Mucosa of stomach (tissue), 1 donor: ENCODE measurements at regions not wholly inside any gene's neighbourhood (a gene's known extent, or its start where the extent isn't known, plus 50 kb on each side); places are given as distances from the start of the nearest gene placed in this dataset.
"Not testable (repeated sequence)": the region's sequence is repeated elsewhere in the genome, so short reads cannot be mapped to it uniquely, and the experiment has no call there.

Experiments
- H3K27me3 ChIP-seq: one replicate; pipeline ENCODE4 v1.7.0; 2013; ENCODE audit warnings: mild to moderate bottlenecking, low read length; ENCODE audit not compliant: control insufficient read depth, insufficient read depth
- H3K36me3 ChIP-seq: one replicate; pipeline ENCODE4 v1.7.0; 2013; ENCODE audit warnings: low read length; ENCODE audit not compliant: control insufficient read depth, insufficient read depth
- H3K4me1 ChIP-seq: one replicate; pipeline ENCODE4 v1.7.0; 2013; ENCODE audit warnings: mild to moderate bottlenecking, low read length; ENCODE audit not compliant: control insufficient read depth, insufficient read depth
- H3K4me3 ChIP-seq: one replicate; pipeline ENCODE4 v1.7.0; 2013; ENCODE audit warnings: low read length
- H3K9ac ChIP-seq: one replicate; pipeline ENCODE4 v1.7.0; 2013; ENCODE audit warnings: mild to moderate bottlenecking, low read length, moderate library complexity
- H3K9me3 ChIP-seq: one replicate; pipeline ENCODE4 v1.7.0; 2013; ENCODE audit warnings: mild to moderate bottlenecking, low read length, moderate library complexity; ENCODE audit not compliant: control insufficient read depth
- donor health status: Pancreatic carcinoma.

- H3K9me3 ChIP-seq: no peaks in the 10 kb centered on the region
- H3K27me3 ChIP-seq: no peaks in the 10 kb centered on the region
- no peaks in the 10 kb centered on the region for H3K36me3 ChIP-seq
- H3K4me3 ChIP-seq: no peak overlapping the region
- no peak overlapping the region for H3K9ac ChIP-seq
- H3K4me1 ChIP-seq: no peaks in the 10 kb centered on the region
Observed at GRCh38 chr6:23532227-23532626, 593.8 kb upstream of the NRSN1 start.

- H3K9me3 ChIP-seq: no peaks in the 10 kb centered on the region
- H3K4me1 ChIP-seq: no peaks in the 10 kb centered on the region
- H3K4me3 ChIP-seq: no peak overlapping the region
- H3K27me3 ChIP-seq: no peaks in the 10 kb centered on the region
- H3K9ac ChIP-seq: no peak overlapping the region
- H3K36me3 ChIP-seq: no peaks in the 10 kb centered on the region
Observed at GRCh38 chr6:23533311-23533710, 592.7 kb upstream of the NRSN1 start.

- Histone ChIP-seq H3K4me3 (no peak overlapping the region), H3K9me3 (no peaks in the 10 kb centered on the region), H3K4me1 (no peaks in the 10 kb centered on the region), H3K36me3 (no peaks in the 10 kb centered on the region), H3K9ac (no peak overlapping the region), H3K27me3 (no peaks in the 10 kb centered on the region)
Observed at GRCh38 chr6:23533944-23534343, 592.1 kb upstream of the NRSN1 start.

- Histone ChIP-seq H3K27me3 (no peaks in the 10 kb centered on the region), H3K9ac (no peak overlapping the region), H3K4me3 (no peak overlapping the region), H3K9me3 (no peaks in the 10 kb centered on the region), H3K36me3 (no peaks in the 10 kb centered on the region), H3K4me1 (no peaks in the 10 kb centered on the region)
Observed at GRCh38 chr6:23534351-23534750, 591.7 kb upstream of the NRSN1 start.

GRCh38 chr6:23535101-23535500 lies 590.9 kb upstream of the NRSN1 start:
- Histone ChIP-seq H3K27me3 (no peaks in the 10 kb centered on the region), H3K9me3 (no peaks in the 10 kb centered on the region), H3K36me3 (no peaks in the 10 kb centered on the region), H3K4me3 (no peak overlapping the region), H3K9ac (no peak overlapping the region), H3K4me1 (no peaks in the 10 kb centered on the region)

GRCh38 chr6:23537828-23538227 lies 588.2 kb upstream of the NRSN1 start:
- H3K27me3 ChIP-seq: no peaks in the 10 kb centered on the region
- no peaks in the 10 kb centered on the region for H3K9me3 ChIP-seq
- H3K4me3 ChIP-seq: no peak overlapping the region
- H3K36me3 ChIP-seq: no peaks in the 10 kb centered on the region
- H3K4me1 ChIP-seq: no peaks in the 10 kb centered on the region
- H3K9ac ChIP-seq: no peak overlapping the region

- no peaks in the 10 kb centered on the region for H3K27me3 ChIP-seq
- no peak overlapping the region for H3K9ac ChIP-seq
- H3K4me3 ChIP-seq: no peak overlapping the region
- no peaks in the 10 kb centered on the region for H3K9me3 ChIP-seq
- H3K4me1 ChIP-seq: no peaks in the 10 kb centered on the region
- H3K36me3 ChIP-seq: no peaks in the 10 kb centered on the region
Observed at GRCh38 chr6:23547851-23548250, 578.2 kb upstream of the NRSN1 start.

GRCh38 chr6:23554953-23555352 lies 571.1 kb upstream of the NRSN1 start:
- H3K36me3 ChIP-seq, H3K9ac ChIP-seq, H3K9me3 ChIP-seq, H3K4me1 ChIP-seq, H3K27me3 ChIP-seq, H3K4me3 ChIP-seq: not testable (repeated sequence)

- Histone ChIP-seq H3K9ac (no peak overlapping the region), H3K4me3 (no peak overlapping the region), H3K36me3 (no peaks in the 10 kb centered on the region), H3K4me1 (no peaks in the 10 kb centered on the region), H3K27me3 (no peaks in the 10 kb centered on the region), H3K9me3 (no peaks in the 10 kb centered on the region)
Observed at GRCh38 chr6:23559587-23560343, 566.2 kb upstream of the NRSN1 start.

- Histone ChIP-seq H3K4me3 (no peak overlapping the region), H3K27me3 (no peaks in the 10 kb centered on the region), H3K9me3 (no peaks in the 10 kb centered on the region), H3K36me3 (no peaks in the 10 kb centered on the region), H3K4me1 (no peaks in the 10 kb centered on the region), H3K9ac (no peak overlapping the region)
Observed at GRCh38 chr6:23561732-23562131, 564.3 kb upstream of the NRSN1 start.

GRCh38 chr6:23562554-23562953 lies 563.5 kb upstream of the NRSN1 start:
- no peak overlapping the region for H3K4me3 ChIP-seq
- H3K27me3 ChIP-seq: no peaks in the 10 kb centered on the region
- no peaks in the 10 kb centered on the region for H3K9me3 ChIP-seq
- no peak overlapping the region for H3K9ac ChIP-seq
- H3K4me1 ChIP-seq: no peaks in the 10 kb centered on the region
- no peaks in the 10 kb centered on the region for H3K36me3 ChIP-seq

GRCh38 chr6:23563323-23563722 lies 562.7 kb upstream of the NRSN1 start:
- Histone ChIP-seq H3K27me3 (no peaks in the 10 kb centered on the region), H3K9ac (no peak overlapping the region), H3K4me1 (no peaks in the 10 kb centered on the region), H3K4me3 (no peak overlapping the region), H3K9me3 (no peaks in the 10 kb centered on the region), H3K36me3 (no peaks in the 10 kb centered on the region)

- Histone ChIP-seq H3K4me3 (no peak overlapping the region), H3K9ac (no peak overlapping the region), H3K9me3 (no peaks in the 10 kb centered on the region), H3K36me3 (no peaks in the 10 kb centered on the region), H3K27me3 (no peaks in the 10 kb centered on the region), H3K4me1 (no peaks in the 10 kb centered on the region)
Observed at GRCh38 chr6:23566418-23566817, 559.6 kb upstream of the NRSN1 start.
